ENCODE measurements at regions not wholly inside any gene's neighbourhood (a gene's known extent, or its start where the extent isn't known, plus 50 kb on each side); places are given as distances from the start of the nearest gene placed in this dataset.

GRCh38 chr1:4984841-4985240 is 330.4 kb downstream of the AJAP1 start:
- 79% methylated on average over 18 of the region's 18 CpGs for WGBS
- H3K9me3 ChIP-seq (ENCODE audit: control insufficient read depth in 4 of 4, low read length in 3 of 4), result peaks cover 0 to 4% (median 0%) of the 10 kb centered on the region in 4 donors
- H3K27me3 ChIP-seq (ENCODE audit: control insufficient read depth in 4 of 4, insufficient read depth in 4 of 4, low read length in 3 of 4), result no peaks in the 10 kb centered on the region
- no peak overlapping the region for H3K27ac ChIP-seq (ENCODE audit: low read depth in 1 of 2, low read length in 2 of 2)
- no peak overlapping the region for H3K4me3 ChIP-seq (ENCODE audit: low read depth in 1 of 3, low read length in 3 of 3)
- H3K36me3 ChIP-seq (ENCODE audit: control insufficient read depth in 4 of 4, insufficient read depth in 3 of 4, low read depth in 1 of 4, low read length in 3 of 4), result no peaks in the 10 kb centered on the region
- H3K9ac ChIP-seq (ENCODE audit: low read depth in 1 of 2, low read length in 2 of 2), result no peak overlapping the region
- H3K4me1 ChIP-seq (ENCODE audit: control insufficient read depth in 4 of 4, insufficient read depth in 4 of 4, low read length in 3 of 4), result no peaks in the 10 kb centered on the region
- no peak for DNase-seq (ENCODE audit: low spot score)
- TF ChIP-seq REST (IDR thresholded peaks at IDR 0.05), result no peak
- no peak for TF ChIP-seq HNF4G (IDR thresholded peaks at IDR 0.05)
- no peak for TF ChIP-seq HNF4A (conservative IDR thresholded peaks at IDR 0.05)
- no peak for TF ChIP-seq RXRA (IDR thresholded peaks at IDR 0.05)
- TF ChIP-seq TAF1 (conservative IDR thresholded peaks at IDR 0.05), result no peak
- TF ChIP-seq NR2F2 (IDR thresholded peaks at IDR 0.05), result no peak
- no peak for TF ChIP-seq GABPA (IDR thresholded peaks at IDR 0.05 in 1 of 2, conservative IDR thresholded peaks at IDR 0.05 in 1 of 2)
- no peak for TF ChIP-seq ATF3 (IDR thresholded peaks at IDR 0.05)
- TF ChIP-seq RAD21 (IDR thresholded peaks at IDR 0.05), result no peak
- no peak for TF ChIP-seq FOXA2 (IDR thresholded peaks at IDR 0.05)
- TF ChIP-seq SP1 (IDR thresholded peaks at IDR 0.05), result no peak
- TF ChIP-seq FOXA1 (IDR thresholded peaks at IDR 0.05), result no peak
- TF ChIP-seq EGR1 (IDR thresholded peaks at IDR 0.05; ENCODE audit: low read depth in 2 of 2), result no peak
- no peak for TF ChIP-seq CTCF (IDR thresholded peaks at IDR 0.05; ENCODE audit: low read depth, low read length, missing input control)

GRCh38 chr1:4980211-4980610 is 325.8 kb downstream of the AJAP1 start:
- H3K4me1 ChIP-seq (ENCODE audit: control insufficient read depth in 4 of 4, insufficient read depth in 4 of 4, low read length in 3 of 4), result no peaks in the 10 kb centered on the region
- H3K36me3 ChIP-seq (ENCODE audit: control insufficient read depth in 4 of 4, insufficient read depth in 3 of 4, low read depth in 1 of 4, low read length in 3 of 4), result no peaks in the 10 kb centered on the region
- TF ChIP-seq GABPA (IDR thresholded peaks at IDR 0.05 in 1 of 2, conservative IDR thresholded peaks at IDR 0.05 in 1 of 2) (no peak), FOXA2 (IDR thresholded peaks at IDR 0.05) (no peak), HNF4G (IDR thresholded peaks at IDR 0.05) (no peak), NR2F2 (IDR thresholded peaks at IDR 0.05) (no peak), RXRA (IDR thresholded peaks at IDR 0.05) (no peak), REST (IDR thresholded peaks at IDR 0.05) (no peak), HNF4A (conservative IDR thresholded peaks at IDR 0.05) (no peak)
- H3K9me3 ChIP-seq (ENCODE audit: control insufficient read depth in 4 of 4, low read length in 3 of 4), result peaks cover 0 to 4% (median 0%) of the 10 kb centered on the region in 4 donors
- H3K27me3 ChIP-seq (ENCODE audit: control insufficient read depth in 4 of 4, insufficient read depth in 4 of 4, low read length in 3 of 4), result no peaks in the 10 kb centered on the region
- H3K9ac ChIP-seq (ENCODE audit: low read depth in 1 of 2, low read length in 2 of 2), result no peak overlapping the region
- 81% methylated on average over 6 of the region's 6 CpGs for WGBS
- H3K4me3 ChIP-seq (ENCODE audit: low read depth in 1 of 3, low read length in 3 of 3), result no peak overlapping the region
- no peak overlapping the region for H3K27ac ChIP-seq (ENCODE audit: low read depth in 1 of 2, low read length in 2 of 2)
- no peak for DNase-seq (ENCODE audit: low spot score)
